ENCODE measurements at regions not wholly inside any gene's neighbourhood (a gene's known extent, or its start where the extent isn't known, plus 50 kb on each side); places are given as distances from the start of the nearest gene placed in this dataset.

DNA sequence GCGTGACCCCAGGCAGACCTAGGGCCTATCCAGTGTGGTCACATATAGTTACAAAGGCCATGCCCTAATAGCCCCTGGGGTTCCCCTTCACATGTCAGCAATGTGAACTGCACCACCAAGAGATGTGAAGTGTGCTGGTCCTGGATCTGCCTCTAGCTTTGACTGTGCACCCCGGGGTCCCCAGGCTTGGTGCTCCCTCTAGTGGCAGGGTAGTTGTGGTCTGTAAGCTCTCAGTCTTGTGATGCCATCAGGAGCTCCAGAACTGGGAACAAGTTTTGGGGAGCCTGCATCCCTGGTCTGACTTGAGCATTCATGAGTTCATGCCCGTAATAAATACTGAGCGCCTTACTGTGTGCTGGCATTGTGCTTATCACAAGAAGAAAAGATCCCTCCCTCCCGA is 143.4 kb downstream of the DHX35 start:
- no peak overlapping the region for H3K27ac ChIP-seq (ENCODE audit: low read depth, low read length)
- H3K4me1 ChIP-seq (ENCODE audit: control insufficient read depth in 1 of 2, insufficient read depth in 2 of 2, low read length in 2 of 2): no peaks in the 10 kb centered on the region
- no peak overlapping the region for H3K4me3 ChIP-seq (ENCODE audit: low read depth in 1 of 2, low read length in 2 of 2)
- H3K9me3 ChIP-seq (ENCODE audit: control insufficient read depth in 1 of 2, low read length in 2 of 2): no peaks in the 10 kb centered on the region
- H3K27me3 ChIP-seq (ENCODE audit: control insufficient read depth in 1 of 2, insufficient read depth in 2 of 2, low read length in 2 of 2): peaks cover 5 to 6% of the 10 kb centered on the region in 2 donors
- no peak overlapping the region for H3K9ac ChIP-seq (ENCODE audit: low read depth in 1 of 2, low read length in 2 of 2)
- no peaks in the 10 kb centered on the region for H3K36me3 ChIP-seq (ENCODE audit: control insufficient read depth in 1 of 2, insufficient read depth in 2 of 2, low read length in 2 of 2)

DNA sequence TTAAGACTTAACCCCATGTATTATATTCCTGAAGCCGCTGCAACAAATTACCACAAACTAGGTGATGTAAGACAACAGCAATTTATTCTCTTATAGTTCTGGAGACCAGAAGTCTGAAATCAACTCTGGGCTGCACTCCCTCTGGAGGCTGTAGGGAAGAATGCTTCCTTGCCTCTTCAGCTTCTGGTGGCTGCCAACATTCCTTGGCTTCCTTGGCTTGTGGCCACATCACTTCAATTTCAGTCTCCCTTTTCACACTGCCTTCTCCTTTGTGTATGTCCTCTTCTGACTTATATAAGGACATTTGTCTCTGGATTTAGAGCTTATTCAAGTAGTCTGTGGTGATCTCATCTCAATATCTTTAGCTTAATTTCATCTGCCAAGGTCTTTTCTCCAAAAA is 141.6 kb downstream of the DHX35 start:
- no peaks in the 10 kb centered on the region for H3K9me3 ChIP-seq (ENCODE audit: control insufficient read depth in 1 of 2, low read length in 2 of 2)
- no peak overlapping the region for H3K9ac ChIP-seq (ENCODE audit: low read depth in 1 of 2, low read length in 2 of 2)
- peaks cover 2 to 3% of the 10 kb centered on the region in 2 donors for H3K27me3 ChIP-seq (ENCODE audit: control insufficient read depth in 1 of 2, insufficient read depth in 2 of 2, low read length in 2 of 2)
- no peak overlapping the region for H3K4me3 ChIP-seq (ENCODE audit: low read depth in 1 of 2, low read length in 2 of 2)
- no peak overlapping the region for H3K27ac ChIP-seq (ENCODE audit: low read depth, low read length)
- H3K4me1 ChIP-seq (ENCODE audit: control insufficient read depth in 1 of 2, insufficient read depth in 2 of 2, low read length in 2 of 2): no peaks in the 10 kb centered on the region
- no peaks in the 10 kb centered on the region for H3K36me3 ChIP-seq (ENCODE audit: control insufficient read depth in 1 of 2, insufficient read depth in 2 of 2, low read length in 2 of 2)

DNA sequence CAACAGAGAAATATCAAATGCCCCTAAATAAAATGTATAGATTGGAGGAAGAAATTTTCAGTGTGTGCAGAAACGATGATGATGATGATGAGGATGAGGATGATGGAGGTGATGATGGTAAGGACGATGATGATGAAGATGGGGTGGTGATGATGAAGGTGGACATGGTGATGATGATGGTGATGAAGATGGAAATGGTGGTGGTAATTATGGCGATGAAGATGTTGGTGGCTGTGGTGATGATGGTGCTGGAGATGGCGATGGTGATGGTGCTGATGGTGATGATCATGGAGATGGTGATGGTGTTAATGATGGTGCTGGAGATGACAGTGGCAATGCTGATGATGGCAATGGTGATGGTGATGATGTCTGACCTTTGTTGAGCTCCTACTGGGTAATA is 141.2 kb downstream of the DHX35 start:
- Histone ChIP-seq H3K9ac (ENCODE audit: low read depth in 1 of 2, low read length in 2 of 2) (no peak overlapping the region), H3K4me3 (ENCODE audit: low read depth in 1 of 2, low read length in 2 of 2) (no peak overlapping the region), H3K27ac (ENCODE audit: low read depth, low read length) (no peak overlapping the region), H3K9me3 (ENCODE audit: control insufficient read depth in 1 of 2, low read length in 2 of 2) (no peaks in the 10 kb centered on the region), H3K4me1 (ENCODE audit: control insufficient read depth in 1 of 2, insufficient read depth in 2 of 2, low read length in 2 of 2) (no peaks in the 10 kb centered on the region), H3K36me3 (ENCODE audit: control insufficient read depth in 1 of 2, insufficient read depth in 2 of 2, low read length in 2 of 2) (no peaks in the 10 kb centered on the region), H3K27me3 (ENCODE audit: control insufficient read depth in 1 of 2, insufficient read depth in 2 of 2, low read length in 2 of 2) (no peaks in the 10 kb centered on the region)

DNA sequence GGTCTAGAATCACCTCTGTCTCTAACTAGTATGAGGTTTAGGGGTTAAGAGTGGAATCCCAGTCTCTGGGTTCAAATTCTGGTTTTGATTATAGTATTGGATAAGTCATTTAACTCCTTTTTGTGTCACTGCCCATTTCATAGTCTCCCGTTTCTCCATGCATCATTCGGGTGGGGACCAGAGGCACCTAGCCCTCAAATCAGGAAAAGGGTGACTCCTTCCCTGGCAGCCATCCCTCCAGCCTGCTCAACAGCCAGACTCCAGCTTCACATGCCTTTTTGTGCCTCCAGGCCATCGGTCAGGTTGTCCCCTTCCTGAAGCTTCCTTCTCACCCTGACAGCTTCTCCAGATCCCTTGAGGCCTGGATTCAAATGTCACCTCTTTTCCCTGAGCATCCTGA is 139.8 kb downstream of the DHX35 start:
- Histone ChIP-seq H3K36me3 (ENCODE audit: control insufficient read depth in 1 of 2, insufficient read depth in 2 of 2, low read length in 2 of 2) (no peaks in the 10 kb centered on the region), H3K27me3 (ENCODE audit: control insufficient read depth in 1 of 2, insufficient read depth in 2 of 2, low read length in 2 of 2) (no peaks in the 10 kb centered on the region)

DNA sequence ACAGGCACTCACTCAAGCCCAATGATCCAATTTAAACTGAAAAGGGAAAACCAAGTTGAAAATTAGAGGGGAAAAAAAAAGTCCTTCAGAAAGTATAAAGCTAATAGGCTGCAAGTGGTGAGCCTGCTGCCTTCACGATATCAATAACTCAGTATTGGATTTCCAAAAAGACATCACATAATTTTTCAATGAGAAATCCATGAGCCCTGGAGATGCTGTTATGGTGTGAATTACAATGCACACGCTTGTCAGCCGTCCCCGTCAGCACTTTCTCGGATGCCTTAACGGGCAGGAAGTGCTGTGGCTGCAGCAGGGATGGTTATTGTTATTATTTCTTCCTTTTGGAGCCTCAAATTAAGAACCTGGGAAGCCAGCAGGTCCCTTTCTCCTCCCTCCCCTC is 138.5 kb downstream of the DHX35 start:
- no peaks in the 10 kb centered on the region for H3K27me3 ChIP-seq (ENCODE audit: control insufficient read depth in 1 of 2, insufficient read depth in 2 of 2, low read length in 2 of 2)
- H3K27ac ChIP-seq (ENCODE audit: low read depth, low read length): no peak overlapping the region
- H3K4me3 ChIP-seq (ENCODE audit: low read depth in 1 of 2, low read length in 2 of 2): no peak overlapping the region
- H3K9me3 ChIP-seq (ENCODE audit: control insufficient read depth in 1 of 2, low read length in 2 of 2): no peaks in the 10 kb centered on the region
- H3K36me3 ChIP-seq (ENCODE audit: control insufficient read depth in 1 of 2, insufficient read depth in 2 of 2, low read length in 2 of 2): no peaks in the 10 kb centered on the region
- no peaks in the 10 kb centered on the region for H3K4me1 ChIP-seq (ENCODE audit: control insufficient read depth in 1 of 2, insufficient read depth in 2 of 2, low read length in 2 of 2)
- H3K9ac ChIP-seq (ENCODE audit: low read depth in 1 of 2, low read length in 2 of 2): no peak overlapping the region

More for the DNA sequence above, 139.8 kb downstream of the DHX35 start:
- no peaks in the 10 kb centered on the region for H3K9me3 ChIP-seq (ENCODE audit: control insufficient read depth in 1 of 2, low read length in 2 of 2)
- H3K27ac ChIP-seq (ENCODE audit: low read depth, low read length): no peak overlapping the region
- no peaks in the 10 kb centered on the region for H3K4me1 ChIP-seq (ENCODE audit: control insufficient read depth in 1 of 2, insufficient read depth in 2 of 2, low read length in 2 of 2)
- no peak overlapping the region for H3K4me3 ChIP-seq (ENCODE audit: low read depth in 1 of 2, low read length in 2 of 2)
- H3K9ac ChIP-seq (ENCODE audit: low read depth in 1 of 2, low read length in 2 of 2): no peak overlapping the region

DNA sequence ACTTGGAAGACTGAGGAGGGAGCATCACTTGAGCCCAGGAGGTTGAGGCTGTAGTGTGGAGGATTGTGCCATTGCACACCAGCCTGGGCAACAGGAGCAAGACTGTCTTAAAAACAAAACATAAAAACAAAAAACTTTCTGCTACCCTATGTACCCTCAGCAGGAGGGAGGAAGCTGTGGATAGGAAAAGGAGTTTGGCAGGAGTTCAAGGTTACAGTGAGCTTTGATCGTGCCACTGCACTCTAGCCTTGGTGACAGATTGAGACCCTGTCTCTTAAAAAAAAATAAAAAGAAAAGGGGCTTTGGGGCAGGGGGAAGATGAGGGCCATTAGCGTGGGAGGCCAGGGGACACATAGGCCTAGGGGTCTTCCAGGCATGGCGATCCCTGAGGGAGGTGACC is 135.7 kb downstream of the DHX35 start:
- Histone ChIP-seq H3K9me3 (ENCODE audit: control insufficient read depth in 1 of 2, low read length in 2 of 2) (no peaks in the 10 kb centered on the region), H3K36me3 (ENCODE audit: control insufficient read depth in 1 of 2, insufficient read depth in 2 of 2, low read length in 2 of 2) (no peaks in the 10 kb centered on the region), H3K27me3 (ENCODE audit: control insufficient read depth in 1 of 2, insufficient read depth in 2 of 2, low read length in 2 of 2) (no peaks in the 10 kb centered on the region), H3K4me1 (ENCODE audit: control insufficient read depth in 1 of 2, insufficient read depth in 2 of 2, low read length in 2 of 2) (no peaks in the 10 kb centered on the region), H3K9ac (ENCODE audit: low read depth in 1 of 2, low read length in 2 of 2) (no peak overlapping the region), H3K4me3 (ENCODE audit: low read depth in 1 of 2, low read length in 2 of 2) (no peak overlapping the region), H3K27ac (ENCODE audit: low read depth, low read length) (no peak overlapping the region)

DNA sequence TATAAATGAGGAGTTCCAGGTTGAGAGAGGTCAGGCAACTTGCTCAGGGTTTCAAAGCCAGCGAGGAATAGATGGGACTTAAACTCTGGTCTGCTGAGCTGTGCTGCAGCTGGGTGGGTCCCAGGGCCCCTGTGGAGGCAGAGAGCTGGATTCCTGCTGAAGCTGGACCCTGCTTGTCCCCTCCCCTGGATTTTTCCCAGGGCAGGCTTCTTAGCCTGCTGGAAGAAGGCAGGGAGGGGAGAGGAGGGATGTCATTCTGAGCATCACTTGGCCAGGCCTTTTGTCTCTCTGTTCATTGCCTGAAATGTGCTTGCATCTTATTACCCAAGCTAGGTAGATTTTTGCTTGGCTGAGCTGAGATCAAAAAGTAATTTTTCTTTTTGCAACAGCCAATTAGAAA is 133.7 kb downstream of the DHX35 start:
- no peaks in the 10 kb centered on the region for H3K27me3 ChIP-seq (ENCODE audit: control insufficient read depth in 1 of 2, insufficient read depth in 2 of 2, low read length in 2 of 2)
- H3K4me1 ChIP-seq (ENCODE audit: control insufficient read depth in 1 of 2, insufficient read depth in 2 of 2, low read length in 2 of 2): no peaks in the 10 kb centered on the region
- H3K9me3 ChIP-seq (ENCODE audit: control insufficient read depth in 1 of 2, low read length in 2 of 2): no peaks in the 10 kb centered on the region
- H3K36me3 ChIP-seq (ENCODE audit: control insufficient read depth in 1 of 2, insufficient read depth in 2 of 2, low read length in 2 of 2): no peaks in the 10 kb centered on the region
- H3K9ac ChIP-seq (ENCODE audit: low read depth in 1 of 2, low read length in 2 of 2): no peak overlapping the region
- no peak overlapping the region for H3K4me3 ChIP-seq (ENCODE audit: low read depth in 1 of 2, low read length in 2 of 2)
- H3K27ac ChIP-seq (ENCODE audit: low read depth, low read length): no peak overlapping the region

DNA sequence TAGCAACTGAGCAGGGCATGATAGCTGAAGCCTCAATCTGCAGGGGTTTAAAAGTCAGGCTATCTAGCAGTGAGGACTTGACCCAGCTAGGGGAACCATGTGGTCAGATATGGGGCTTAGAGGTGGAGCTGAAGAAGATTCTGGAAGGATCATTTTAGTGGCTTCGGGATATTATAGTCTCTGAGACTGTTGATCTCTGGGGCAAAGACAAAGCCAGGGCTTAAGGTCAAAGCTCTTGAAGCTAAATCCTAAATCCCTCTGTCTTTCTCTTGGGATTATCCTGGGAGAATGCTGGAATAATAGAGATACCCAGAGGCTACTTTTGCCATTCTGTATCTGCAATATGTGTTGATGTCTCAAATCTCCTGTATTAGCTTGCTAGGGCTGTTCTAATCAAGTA is 132.2 kb downstream of the DHX35 start:
- Histone ChIP-seq H3K9me3 (ENCODE audit: control insufficient read depth in 1 of 2, low read length in 2 of 2) (no peaks in the 10 kb centered on the region), H3K27ac (ENCODE audit: low read depth, low read length) (no peak overlapping the region), H3K4me3 (ENCODE audit: low read depth in 1 of 2, low read length in 2 of 2) (no peak overlapping the region), H3K27me3 (ENCODE audit: control insufficient read depth in 1 of 2, insufficient read depth in 2 of 2, low read length in 2 of 2) (no peaks in the 10 kb centered on the region), H3K36me3 (ENCODE audit: control insufficient read depth in 1 of 2, insufficient read depth in 2 of 2, low read length in 2 of 2) (no peaks in the 10 kb centered on the region), H3K4me1 (ENCODE audit: control insufficient read depth in 1 of 2, insufficient read depth in 2 of 2, low read length in 2 of 2) (no peaks in the 10 kb centered on the region), H3K9ac (ENCODE audit: low read depth in 1 of 2, low read length in 2 of 2) (no peak overlapping the region)

DNA sequence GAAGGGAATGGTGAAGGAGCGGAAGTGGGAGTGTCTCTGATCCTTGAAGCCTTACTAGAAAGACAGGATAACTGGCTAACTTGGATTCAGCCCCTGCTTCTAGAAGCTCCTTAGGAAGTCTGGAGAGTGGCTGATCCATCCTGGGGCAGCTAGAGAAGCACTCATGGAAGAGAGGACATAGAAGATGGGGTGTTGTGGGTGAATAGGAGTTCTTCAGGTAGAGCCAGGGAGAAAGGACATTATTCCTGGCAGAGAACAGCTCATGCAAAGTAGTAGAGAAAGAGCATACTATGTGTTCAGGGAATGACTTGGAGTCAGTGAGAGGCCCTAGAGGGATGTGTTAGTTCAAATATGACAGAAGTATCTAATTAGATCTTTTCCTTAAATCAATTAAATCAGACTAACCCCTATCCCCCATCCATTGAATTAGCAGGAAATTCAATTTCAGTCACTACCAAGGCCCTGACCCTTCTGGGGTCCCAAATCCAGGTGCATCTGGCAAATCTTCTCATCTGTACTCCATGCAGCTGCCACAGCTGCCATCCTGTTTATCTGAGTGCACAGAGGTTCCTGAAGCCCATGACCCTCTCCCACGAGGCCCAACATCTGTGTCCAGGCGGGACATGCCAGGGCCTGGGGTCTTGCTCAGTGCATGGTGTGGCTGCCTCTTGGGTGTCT is 130.7 kb downstream of the DHX35 start:
- Histone ChIP-seq H3K4me3 (ENCODE audit: low read depth in 1 of 2, low read length in 2 of 2) (no peak overlapping the region), H3K27ac (ENCODE audit: low read depth, low read length) (no peak overlapping the region), H3K9ac (ENCODE audit: low read depth in 1 of 2, low read length in 2 of 2) (no peak overlapping the region), H3K36me3 (ENCODE audit: control insufficient read depth in 1 of 2, insufficient read depth in 2 of 2, low read length in 2 of 2) (no peaks in the 10 kb centered on the region), H3K4me1 (ENCODE audit: control insufficient read depth in 1 of 2, insufficient read depth in 2 of 2, low read length in 2 of 2) (no peaks in the 10 kb centered on the region), H3K9me3 (ENCODE audit: control insufficient read depth in 1 of 2, low read length in 2 of 2) (no peaks in the 10 kb centered on the region), H3K27me3 (ENCODE audit: control insufficient read depth in 1 of 2, insufficient read depth in 2 of 2, low read length in 2 of 2) (no peaks in the 10 kb centered on the region)

DNA sequence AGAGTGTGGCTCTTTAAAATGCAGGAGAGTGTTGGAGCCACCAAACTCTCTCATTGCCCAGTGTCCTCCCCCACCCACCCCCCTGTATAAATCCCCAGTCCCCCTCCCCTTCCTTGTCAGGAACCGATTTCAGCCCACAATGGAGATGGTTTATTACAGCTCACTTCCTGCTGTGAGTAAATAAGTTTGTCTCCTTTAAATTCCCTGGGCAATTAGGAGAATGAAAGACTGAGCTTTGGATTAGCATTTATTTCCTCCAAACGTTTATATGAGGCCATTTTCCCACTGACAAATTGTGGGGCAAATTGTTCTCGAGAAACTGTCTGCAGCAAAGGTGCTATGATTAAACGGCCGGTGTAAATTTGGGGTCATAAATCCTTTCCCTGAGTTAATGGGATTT is 128.8 kb downstream of the DHX35 start:
- Histone ChIP-seq H3K4me1 (ENCODE audit: control insufficient read depth in 1 of 2, insufficient read depth in 2 of 2, low read length in 2 of 2) (no peaks in the 10 kb centered on the region), H3K27me3 (ENCODE audit: control insufficient read depth in 1 of 2, insufficient read depth in 2 of 2, low read length in 2 of 2) (no peaks in the 10 kb centered on the region), H3K27ac (ENCODE audit: low read depth, low read length) (no peak overlapping the region), H3K4me3 (ENCODE audit: low read depth in 1 of 2, low read length in 2 of 2) (no peak overlapping the region), H3K9me3 (ENCODE audit: control insufficient read depth in 1 of 2, low read length in 2 of 2) (no peaks in the 10 kb centered on the region), H3K36me3 (ENCODE audit: control insufficient read depth in 1 of 2, insufficient read depth in 2 of 2, low read length in 2 of 2) (no peaks in the 10 kb centered on the region), H3K9ac (ENCODE audit: low read depth in 1 of 2, low read length in 2 of 2) (no peak overlapping the region)

DNA sequence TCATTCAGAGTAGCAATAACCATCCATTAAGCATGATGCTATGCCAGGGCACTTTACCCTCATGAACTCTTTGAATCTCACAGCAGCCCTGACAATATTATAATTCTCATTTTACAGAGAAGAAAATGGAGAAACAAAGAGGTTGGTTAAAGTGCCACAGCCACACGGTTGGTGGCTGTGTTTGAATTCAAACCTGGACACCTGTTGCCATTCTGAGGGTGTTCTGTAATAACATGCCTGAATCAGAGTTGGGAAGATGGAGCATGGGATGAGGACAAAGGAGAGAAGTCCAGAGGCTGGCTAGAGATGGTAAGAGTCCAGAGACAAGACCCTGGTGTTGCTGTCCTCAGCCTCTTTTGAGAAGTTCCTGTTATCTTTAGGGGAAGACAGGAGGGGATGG is 127.7 kb downstream of the DHX35 start:
- no peaks in the 10 kb centered on the region for H3K9me3 ChIP-seq (ENCODE audit: control insufficient read depth in 1 of 2, low read length in 2 of 2)
- H3K4me1 ChIP-seq (ENCODE audit: control insufficient read depth in 1 of 2, insufficient read depth in 2 of 2, low read length in 2 of 2): no peaks in the 10 kb centered on the region
- H3K27ac ChIP-seq (ENCODE audit: low read depth, low read length): no peak overlapping the region
- H3K27me3 ChIP-seq (ENCODE audit: control insufficient read depth in 1 of 2, insufficient read depth in 2 of 2, low read length in 2 of 2): no peaks in the 10 kb centered on the region
- H3K36me3 ChIP-seq (ENCODE audit: control insufficient read depth in 1 of 2, insufficient read depth in 2 of 2, low read length in 2 of 2): no peaks in the 10 kb centered on the region
- H3K9ac ChIP-seq (ENCODE audit: low read depth in 1 of 2, low read length in 2 of 2): no peak overlapping the region
- no peak overlapping the region for H3K4me3 ChIP-seq (ENCODE audit: low read depth in 1 of 2, low read length in 2 of 2)

All from duodenal mucosa (tissue), 2 donors.